CD4-positive, CD25-positive, alpha-beta regulatory T cell (primary cell): ENCODE measurements at regions not wholly inside any gene's neighbourhood (a gene's known extent, or its start where the extent isn't known, plus 50 kb on each side); places are given as distances from the start of the nearest gene placed in this dataset.

ENCODE experiments used
- ATAC-seq, 2 donors: fragments of 150-1000 bp; cut with Tn5 transposase; one replicate each; pipeline ENCODE4 v1.10.0; 2021; ENCODE audit warnings: low read depth in 2 of 2, moderate number of reproducible peaks in 2 of 2, moderate library complexity in 1 of 2
- DNase-seq, 3 donors: peaks; one replicate each; pipeline versions ENCODE4 v3.0.0 to v3.0.0-alpha.2; 2012 to 2022; ENCODE audit warnings: mixed read lengths in 1 of 3
- H3K27ac ChIP-seq: one replicate; pipeline ENCODE4 v1.7.0; 2013; ENCODE audit warnings: mild to moderate bottlenecking, low read length; ENCODE audit not compliant: insufficient read depth, poor library complexity, severe bottlenecking
- H3K27me3 ChIP-seq: one replicate; pipeline ENCODE4 v1.7.0; 2013; ENCODE audit warnings: low read length; ENCODE audit not compliant: control insufficient read depth, insufficient read depth
- H3K36me3 ChIP-seq: one replicate; pipeline ENCODE4 v1.7.0; 2013; ENCODE audit warnings: mild to moderate bottlenecking, low read length, moderate library complexity; ENCODE audit not compliant: control insufficient read depth, insufficient read depth
- H3K4me1 ChIP-seq: 2 replicates; pipeline ENCODE4 v1.7.0; 2013; ENCODE audit warnings: mild to moderate bottlenecking, low read length; ENCODE audit not compliant: insufficient read depth, control insufficient read depth, poor library complexity, severe bottlenecking
- H3K4me3 ChIP-seq: one replicate; pipeline ENCODE4 v1.7.0; 2013; ENCODE audit warnings: low read depth, mild to moderate bottlenecking, low read length, moderate library complexity
- H3K9me3 ChIP-seq, 2 experiments: 1 replicate in 1 of 2; 2 replicates in 1 of 2; pipeline ENCODE4 v1.7.0; 2013; ENCODE audit warnings: low read length in 2 of 2, mild to moderate bottlenecking in 1 of 2, moderate library complexity in 1 of 2; ENCODE audit not compliant: control insufficient read depth in 2 of 2
- H3K27ac Mint-ChIP-seq, 3 donors: one replicate each; pipeline ENCODE4 v1.8.0; 2020 to 2022; ENCODE audit warnings: mild to moderate bottlenecking in 3 of 3, mixed read lengths in 3 of 3, moderate library complexity in 2 of 3
- H3K27me3 Mint-ChIP-seq: one replicate; pipeline ENCODE4 v1.8.0; 2022; ENCODE audit warnings: mild to moderate bottlenecking, mixed read lengths
- H3K36me3 Mint-ChIP-seq: one replicate; pipeline ENCODE4 v1.8.0; 2020; ENCODE audit warnings: mixed read lengths
- H3K4me1 Mint-ChIP-seq, 4 donors: one replicate each; pipeline ENCODE4 v1.8.0; 2020 to 2022; ENCODE audit warnings: mixed read lengths in 4 of 4, mild to moderate bottlenecking in 1 of 4
- H3K4me3 Mint-ChIP-seq, 4 donors: one replicate each; pipeline ENCODE4 v1.8.0; 2020 to 2022; ENCODE audit warnings: mild to moderate bottlenecking in 4 of 4, mixed read lengths in 4 of 4, moderate library complexity in 3 of 4
- H3K9me3 Mint-ChIP-seq, 7 donors: one replicate each; pipeline ENCODE4 v1.8.0; 2020 to 2022; ENCODE audit warnings: mixed read lengths in 7 of 7, mild to moderate bottlenecking in 3 of 7, moderate library complexity in 2 of 7

- no peaks in the 10 kb centered on the region for H3K27me3 ChIP-seq
- H3K9me3 ChIP-seq: peaks cover 2 to 5% of the 10 kb centered on the region in 2 experiments
- Mint-ChIP-seq H3K4me1 (no peaks in the 10 kb centered on the region), H3K27me3 (no peaks in the 10 kb centered on the region), H3K4me3 (no peak overlapping the region), H3K9me3 (peaks cover 3 to 27% (median 12%) of the 10 kb centered on the region in 7 donors), H3K36me3 (no peaks in the 10 kb centered on the region), H3K27ac (no peak overlapping the region)
- DNase-seq (no peak), ATAC-seq (no peak)
- no peaks in the 10 kb centered on the region for H3K36me3 ChIP-seq
- no peak overlapping the region for H3K4me3 ChIP-seq
- no peaks in the 10 kb centered on the region for H3K4me1 ChIP-seq
- no peak overlapping the region for H3K27ac ChIP-seq
These were observed 1510.5 kb upstream of the CDH9 start for GRCh38 chr5:28548856-28549255.

- no peak for ATAC-seq
These were observed 1506.1 kb upstream of the CDH9 start for GRCh38 chr5:28544501-28544900.

GRCh38 chr5:28543473-28544098, 1505.2 kb upstream of the CDH9 start:
- no peak overlapping the region for H3K27ac Mint-ChIP-seq
- ATAC-seq: no peak
- H3K9me3 Mint-ChIP-seq: peaks cover 0 to 18% (median 5%) of the 10 kb centered on the region in 7 donors
- DNase-seq: no peak
- no peak overlapping the region for H3K4me3 Mint-ChIP-seq
- H3K36me3 Mint-ChIP-seq: no peaks in the 10 kb centered on the region
- Histone ChIP-seq H3K27ac (no peak overlapping the region), H3K4me1 (no peaks in the 10 kb centered on the region), H3K4me3 (no peak overlapping the region), H3K27me3 (no peaks in the 10 kb centered on the region), H3K9me3 (peaks cover 0 to 4% of the 10 kb centered on the region in 2 experiments), H3K36me3 (no peaks in the 10 kb centered on the region)
- no peaks in the 10 kb centered on the region for H3K27me3 Mint-ChIP-seq
- H3K4me1 Mint-ChIP-seq: no peaks in the 10 kb centered on the region

More at GRCh38 chr5:28544501-28544900, 1506.1 kb upstream of the CDH9 start:
- Mint-ChIP-seq H3K27me3 (no peaks in the 10 kb centered on the region), H3K27ac (no peak overlapping the region), H3K36me3 (no peaks in the 10 kb centered on the region), H3K9me3 (peaks cover 1 to 18% (median 5%) of the 10 kb centered on the region in 7 donors), H3K4me1 (no peaks in the 10 kb centered on the region), H3K4me3 (no peak overlapping the region)
- no peak for DNase-seq
- Histone ChIP-seq H3K4me1 (no peaks in the 10 kb centered on the region), H3K9me3 (peaks cover 0 to 4% of the 10 kb centered on the region in 2 experiments), H3K27me3 (no peaks in the 10 kb centered on the region), H3K36me3 (no peaks in the 10 kb centered on the region), H3K27ac (no peak overlapping the region), H3K4me3 (no peak overlapping the region)

- peaks cover 0 to 23% (median 5%) of the 10 kb centered on the region in 7 donors for H3K9me3 Mint-ChIP-seq
- no peaks in the 10 kb centered on the region for H3K36me3 ChIP-seq
- H3K4me3 ChIP-seq: no peak overlapping the region
- no peaks in the 10 kb centered on the region for H3K4me1 Mint-ChIP-seq
- H3K27ac ChIP-seq: no peak overlapping the region
- no peaks in the 10 kb centered on the region for H3K36me3 Mint-ChIP-seq
- DNase-seq (no peak), ATAC-seq (no peak)
- no peak overlapping the region for H3K27ac Mint-ChIP-seq
- peaks cover 0 to 1% of the 10 kb centered on the region in 2 experiments for H3K9me3 ChIP-seq
- H3K27me3 ChIP-seq: no peaks in the 10 kb centered on the region
- no peaks in the 10 kb centered on the region for H3K4me1 ChIP-seq
- no peak overlapping the region for H3K4me3 Mint-ChIP-seq
- no peaks in the 10 kb centered on the region for H3K27me3 Mint-ChIP-seq
These were observed 1504.6 kb upstream of the CDH9 start for GRCh38 chr5:28542987-28543386.

- no peak for ATAC-seq
- Histone ChIP-seq H3K9me3 (peaks cover 0 to 7% of the 10 kb centered on the region in 2 experiments), H3K4me3 (no peak overlapping the region), H3K27ac (no peak overlapping the region), H3K4me1 (no peaks in the 10 kb centered on the region), H3K27me3 (no peaks in the 10 kb centered on the region), H3K36me3 (no peaks in the 10 kb centered on the region)
- peaks cover 5 to 24% (median 16%) of the 10 kb centered on the region in 7 donors for H3K9me3 Mint-ChIP-seq
- no peaks in the 10 kb centered on the region for H3K4me1 Mint-ChIP-seq
- no peak overlapping the region for H3K27ac Mint-ChIP-seq
- no peak for DNase-seq
- H3K4me3 Mint-ChIP-seq: no peak overlapping the region
- H3K27me3 Mint-ChIP-seq: no peaks in the 10 kb centered on the region
- no peaks in the 10 kb centered on the region for H3K36me3 Mint-ChIP-seq
These were observed 1485.7 kb upstream of the CDH9 start for GRCh38 chr5:28523888-28524635.

GRCh38 chr5:28523416-28523815, 1485.0 kb upstream of the CDH9 start:
- H3K27ac Mint-ChIP-seq: no peak overlapping the region
- H3K27me3 Mint-ChIP-seq: no peaks in the 10 kb centered on the region
- Histone ChIP-seq H3K4me3 (no peak overlapping the region), H3K4me1 (no peaks in the 10 kb centered on the region), H3K27ac (no peak overlapping the region), H3K36me3 (no peaks in the 10 kb centered on the region), H3K27me3 (no peaks in the 10 kb centered on the region), H3K9me3 (peaks cover 0 to 7% of the 10 kb centered on the region in 2 experiments)
- H3K4me3 Mint-ChIP-seq: no peak overlapping the region
- no peaks in the 10 kb centered on the region for H3K4me1 Mint-ChIP-seq
- DNase-seq (no peak), ATAC-seq (no peak)
- H3K9me3 Mint-ChIP-seq: peaks cover under 1 to 20% (median 12%) of the 10 kb centered on the region in 7 donors
- no peaks in the 10 kb centered on the region for H3K36me3 Mint-ChIP-seq

GRCh38 chr5:28517691-28518090, 1479.3 kb upstream of the CDH9 start:
- Mint-ChIP-seq H3K27ac (no peak overlapping the region), H3K9me3 (peaks cover 2 to 30% (median 8%) of the 10 kb centered on the region in 7 donors), H3K27me3 (no peaks in the 10 kb centered on the region), H3K4me1 (no peaks in the 10 kb centered on the region), H3K36me3 (no peaks in the 10 kb centered on the region), H3K4me3 (no peak overlapping the region)
- H3K36me3 ChIP-seq: no peaks in the 10 kb centered on the region
- no peaks in the 10 kb centered on the region for H3K4me1 ChIP-seq
- no peak overlapping the region for H3K27ac ChIP-seq
- no peak overlapping the region for H3K4me3 ChIP-seq
- no peak for ATAC-seq
- H3K9me3 ChIP-seq: peaks cover 0 to 16% of the 10 kb centered on the region in 2 experiments
- H3K27me3 ChIP-seq: no peaks in the 10 kb centered on the region
- DNase-seq: no peak
